ENCODE measurements at regions not wholly inside any gene's neighbourhood (a gene's known extent, or its start where the extent isn't known, plus 50 kb on each side); places are given as distances from the start of the nearest gene placed in this dataset.

- no peak for ATAC-seq
These were observed 139.5 kb upstream of the SYT1 start for GRCh38 chr12:78725033-78725432.

DNA sequence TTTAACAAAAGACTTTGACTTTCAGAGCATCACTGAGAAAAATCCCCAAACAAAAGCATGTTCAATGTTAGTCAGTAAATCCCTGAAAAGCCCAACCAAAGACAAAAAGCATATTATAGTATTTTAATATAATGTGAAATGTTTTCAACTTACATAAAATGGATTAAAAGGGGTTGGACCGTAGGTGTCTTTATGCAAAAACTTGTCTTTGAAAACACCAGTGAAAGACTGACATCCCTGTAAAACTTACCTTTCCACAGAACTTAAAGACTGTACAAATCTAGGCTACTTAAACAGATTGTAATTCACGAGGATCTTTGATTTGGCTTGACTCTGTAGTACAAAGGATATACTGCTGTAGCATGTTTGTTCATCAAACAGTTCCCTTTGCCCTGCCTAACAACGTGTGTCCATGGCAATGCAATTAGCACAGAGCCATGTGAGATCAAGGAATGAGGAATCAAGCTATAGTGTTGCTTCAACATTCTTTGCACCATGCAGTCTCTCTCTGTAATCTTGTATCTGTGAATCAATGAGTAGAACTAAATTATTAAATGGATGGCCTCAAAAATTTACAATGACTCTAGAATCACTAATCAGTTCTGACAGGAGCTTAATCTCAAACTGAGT is 138.5 kb upstream of the SYT1 start:
- TF ChIP-seq ESRRG (CRISPR knock-in tag; IDR thresholded peaks at IDR 0.05) = no peak
- TF ChIP-seq RARB (CRISPR knock-in tag; IDR thresholded peaks at IDR 0.05) = no peak
- TF ChIP-seq ZNF70 (CRISPR knock-in tag; IDR thresholded peaks at IDR 0.05) = no peak
- no peak for TF ChIP-seq TOX (CRISPR knock-in tag; IDR thresholded peaks at IDR 0.05; ENCODE audit: borderline replicate concordance)
- no peak for TF ChIP-seq TSHZ2 (CRISPR knock-in tag; IDR thresholded peaks at IDR 0.05)
- TF ChIP-seq ZNF565 (CRISPR knock-in tag; conservative IDR thresholded peaks at IDR 0.05; ENCODE audit: low read depth) = no peak
- TF ChIP-seq ARNTL (CRISPR knock-in tag; IDR thresholded peaks at IDR 0.05; ENCODE audit: borderline replicate concordance, low read depth) = no peak
- TF ChIP-seq ZFP3 (CRISPR knock-in tag; IDR thresholded peaks at IDR 0.05) = no peak
- TF ChIP-seq CSDC2 (CRISPR knock-in tag; IDR thresholded peaks at IDR 0.05) = no peak
- TF ChIP-seq, protein P1, sequence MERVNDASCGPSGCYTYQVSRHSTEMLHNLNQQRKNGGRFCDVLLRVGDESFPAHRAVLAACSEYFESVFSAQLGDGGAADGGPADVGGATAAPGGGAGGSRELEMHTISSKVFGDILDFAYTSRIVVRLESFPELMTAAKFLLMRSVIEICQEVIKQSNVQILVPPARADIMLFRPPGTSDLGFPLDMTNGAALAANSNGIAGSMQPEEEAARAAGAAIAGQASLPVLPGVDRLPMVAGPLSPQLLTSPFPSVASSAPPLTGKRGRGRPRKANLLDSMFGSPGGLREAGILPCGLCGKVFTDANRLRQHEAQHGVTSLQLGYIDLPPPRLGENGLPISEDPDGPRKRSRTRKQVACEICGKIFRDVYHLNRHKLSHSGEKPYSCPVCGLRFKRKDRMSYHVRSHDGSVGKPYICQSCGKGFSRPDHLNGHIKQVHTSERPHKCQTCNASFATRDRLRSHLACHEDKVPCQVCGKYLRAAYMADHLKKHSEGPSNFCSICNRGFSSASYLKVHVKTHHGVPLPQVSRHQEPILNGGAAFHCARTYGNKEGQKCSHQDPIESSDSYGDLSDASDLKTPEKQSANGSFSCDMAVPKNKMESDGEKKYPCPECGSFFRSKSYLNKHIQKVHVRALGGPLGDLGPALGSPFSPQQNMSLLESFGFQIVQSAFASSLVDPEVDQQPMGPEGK (CRISPR knock-in tag; IDR thresholded peaks at IDR 0.05; ENCODE audit: borderline replicate concordance) = no peak
- TF ChIP-seq, protein P2, sequence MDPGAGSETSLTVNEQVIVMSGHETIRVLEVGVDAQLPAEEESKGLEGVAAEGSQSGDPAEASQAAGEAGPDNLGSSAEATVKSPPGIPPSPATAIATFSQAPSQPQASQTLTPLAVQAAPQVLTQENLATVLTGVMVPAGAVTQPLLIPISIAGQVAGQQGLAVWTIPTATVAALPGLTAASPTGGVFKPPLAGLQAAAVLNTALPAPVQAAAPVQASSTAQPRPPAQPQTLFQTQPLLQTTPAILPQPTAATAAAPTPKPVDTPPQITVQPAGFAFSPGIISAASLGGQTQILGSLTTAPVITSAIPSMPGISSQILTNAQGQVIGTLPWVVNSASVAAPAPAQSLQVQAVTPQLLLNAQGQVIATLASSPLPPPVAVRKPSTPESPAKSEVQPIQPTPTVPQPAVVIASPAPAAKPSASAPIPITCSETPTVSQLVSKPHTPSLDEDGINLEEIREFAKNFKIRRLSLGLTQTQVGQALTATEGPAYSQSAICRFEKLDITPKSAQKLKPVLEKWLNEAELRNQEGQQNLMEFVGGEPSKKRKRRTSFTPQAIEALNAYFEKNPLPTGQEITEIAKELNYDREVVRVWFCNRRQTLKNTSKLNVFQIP (CRISPR knock-in tag; IDR thresholded peaks at IDR 0.05; ENCODE audit: borderline replicate concordance, low read depth) = no peak
- TF ChIP-seq SNAI2 (CRISPR knock-in tag; IDR thresholded peaks at IDR 0.05) = no peak
- TF ChIP-seq OSR1 (CRISPR knock-in tag; IDR thresholded peaks at IDR 0.05) = no peak
- no peak for ATAC-seq

More at GRCh38 chr12:78725033-78725432, 139.5 kb upstream of the SYT1 start:
- no peak for TF ChIP-seq PPARA (CRISPR knock-in tag; IDR thresholded peaks at IDR 0.05; ENCODE audit: borderline replicate concordance)
- TF ChIP-seq, protein P1 (CRISPR knock-in tag; IDR thresholded peaks at IDR 0.05; ENCODE audit: borderline replicate concordance) = no peak
- no peak for TF ChIP-seq ZNF565 (CRISPR knock-in tag; conservative IDR thresholded peaks at IDR 0.05; ENCODE audit: low read depth)
- TF ChIP-seq, protein P3, sequence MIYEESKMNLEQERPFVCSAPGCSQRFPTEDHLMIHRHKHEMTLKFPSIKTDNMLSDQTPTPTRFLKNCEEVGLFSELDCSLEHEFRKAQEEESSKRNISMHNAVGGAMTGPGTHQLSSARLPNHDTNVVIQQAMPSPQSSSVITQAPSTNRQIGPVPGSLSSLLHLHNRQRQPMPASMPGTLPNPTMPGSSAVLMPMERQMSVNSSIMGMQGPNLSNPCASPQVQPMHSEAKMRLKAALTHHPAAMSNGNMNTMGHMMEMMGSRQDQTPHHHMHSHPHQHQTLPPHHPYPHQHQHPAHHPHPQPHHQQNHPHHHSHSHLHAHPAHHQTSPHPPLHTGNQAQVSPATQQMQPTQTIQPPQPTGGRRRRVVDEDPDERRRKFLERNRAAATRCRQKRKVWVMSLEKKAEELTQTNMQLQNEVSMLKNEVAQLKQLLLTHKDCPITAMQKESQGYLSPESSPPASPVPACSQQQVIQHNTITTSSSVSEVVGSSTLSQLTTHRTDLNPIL (CRISPR knock-in tag; IDR thresholded peaks at IDR 0.05; ENCODE audit: low read depth) = no peak
- no peak for TF ChIP-seq GLIS3 (CRISPR knock-in tag; IDR thresholded peaks at IDR 0.05)
- no peak for TF ChIP-seq RARB (CRISPR knock-in tag; IDR thresholded peaks at IDR 0.05)

DNA sequence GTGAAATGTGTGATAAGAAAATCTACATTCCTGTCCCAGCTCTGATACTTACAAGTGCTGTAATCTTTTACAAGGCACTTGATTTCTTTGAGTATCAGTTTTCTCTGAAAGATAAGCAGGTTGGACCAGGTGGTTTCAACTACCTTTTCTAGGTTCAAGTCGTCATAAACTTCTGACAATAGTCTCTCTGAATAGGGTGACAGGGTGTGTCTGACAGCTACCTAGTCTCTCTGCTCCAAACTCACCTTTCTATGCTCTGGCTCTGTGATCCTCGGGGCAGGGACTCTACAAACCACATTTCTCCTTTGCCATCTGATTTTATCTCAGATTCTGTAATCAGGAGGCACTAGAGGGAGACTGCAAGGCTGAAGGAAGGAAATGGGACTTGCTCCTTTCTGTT is 137.7 kb upstream of the SYT1 start:
- ATAC-seq = no peak
- TF ChIP-seq TOX (CRISPR knock-in tag; IDR thresholded peaks at IDR 0.05; ENCODE audit: borderline replicate concordance) = no peak
- TF ChIP-seq ISL1 (CRISPR knock-in tag; IDR thresholded peaks at IDR 0.05) = no peak
- TF ChIP-seq ZNF70 (CRISPR knock-in tag; IDR thresholded peaks at IDR 0.05) = no peak
- no peak for TF ChIP-seq SNAI2 (CRISPR knock-in tag; IDR thresholded peaks at IDR 0.05)
- no peak for TF ChIP-seq ZFP3 (CRISPR knock-in tag; IDR thresholded peaks at IDR 0.05)
- no peak for TF ChIP-seq ESRRG (CRISPR knock-in tag; IDR thresholded peaks at IDR 0.05)
- TF ChIP-seq BACH2 (CRISPR knock-in tag; IDR thresholded peaks at IDR 0.05; ENCODE audit: borderline replicate concordance) = no peak
- TF ChIP-seq PPARA (CRISPR knock-in tag; IDR thresholded peaks at IDR 0.05; ENCODE audit: borderline replicate concordance) = no peak
- no peak for TF ChIP-seq TSHZ2 (CRISPR knock-in tag; IDR thresholded peaks at IDR 0.05)
- no peak for TF ChIP-seq CSDC2 (CRISPR knock-in tag; IDR thresholded peaks at IDR 0.05)
- TF ChIP-seq, protein P2 (CRISPR knock-in tag; IDR thresholded peaks at IDR 0.05; ENCODE audit: borderline replicate concordance, low read depth) = no peak
- TF ChIP-seq ZFP30 (CRISPR knock-in tag; IDR thresholded peaks at IDR 0.05) = no peak
- TF ChIP-seq ARNTL (CRISPR knock-in tag; IDR thresholded peaks at IDR 0.05; ENCODE audit: borderline replicate concordance, low read depth) = no peak
- TF ChIP-seq, protein P1 (CRISPR knock-in tag; IDR thresholded peaks at IDR 0.05; ENCODE audit: borderline replicate concordance) = no peak

All from SK-N-SH treated with all-trans-retinoic acid at 6 μM for 48 hours (cell line).